DMS 273 treated with DMSO at 0.1 percent for 48 hours (cell line): ENCODE measurements at regions not wholly inside any gene's neighbourhood (a gene's known extent, or its start where the extent isn't known, plus 50 kb on each side); places are given as distances from the start of the nearest gene placed in this dataset.

Source experiments
- DNase-seq: peaks from one replicate; lab custom pipeline; 2025; lab: John Stamatoyannopoulos, UW

GRCh38 chrX:33465137-33465536, 253.8 kb upstream of the DMD start:
- no peak for DNase-seq

DNA sequence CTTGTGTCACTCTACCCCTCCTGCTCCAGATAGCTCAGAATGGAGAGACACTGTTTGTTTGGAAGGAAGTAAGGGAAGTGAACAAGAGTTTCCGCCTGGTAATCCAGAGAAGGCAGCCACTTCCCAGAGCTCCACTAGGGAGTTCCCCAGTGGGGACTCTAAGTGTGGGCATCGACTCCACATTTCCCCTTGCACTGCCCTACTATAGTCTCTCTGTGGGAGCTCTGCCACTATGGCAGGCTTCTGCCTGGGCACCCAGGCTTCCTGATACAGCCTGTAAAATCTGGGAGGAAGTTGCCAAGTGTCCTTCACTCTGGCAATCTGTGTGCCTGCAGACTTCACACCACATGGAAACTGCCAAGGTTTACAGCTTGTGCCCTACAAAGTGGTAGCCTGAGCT, 245.8 kb upstream of the DMD start:
- no peak for DNase-seq

GRCh38 chrX:33447285-33447684, 235.9 kb upstream of the DMD start:
- no peak for DNase-seq

GRCh38 chrX:33434256-33435092, 223.1 kb upstream of the DMD start:
- peak; percentile 8 for DNase-seq

GRCh38 chrX:33416273-33416805, 205.0 kb upstream of the DMD start:
- DNase-seq = no peak

DNA sequence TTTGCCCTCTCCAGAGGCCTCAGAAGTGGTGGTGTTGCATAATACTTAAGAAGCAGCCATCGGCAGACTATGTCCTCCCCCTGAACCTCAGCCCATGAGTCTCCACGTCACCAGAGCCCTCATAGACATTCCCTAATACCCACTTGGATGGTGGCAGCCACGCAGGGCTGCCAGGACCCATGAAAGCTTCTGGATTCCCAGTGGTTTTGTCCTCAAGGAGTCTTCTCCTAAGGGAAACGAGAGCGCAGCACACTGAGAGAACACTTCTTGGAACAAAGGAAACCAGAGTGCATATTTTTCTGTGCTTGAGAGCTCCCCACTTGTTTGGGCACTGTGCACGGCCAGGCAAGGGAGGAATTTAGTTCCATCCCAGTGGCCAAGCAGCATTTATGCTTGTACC, 204.1 kb upstream of the DMD start:
- DNase-seq = no peak

GRCh38 chrX:33385546-33385945, 174.2 kb upstream of the DMD start:
- DNase-seq = no peak

DNA sequence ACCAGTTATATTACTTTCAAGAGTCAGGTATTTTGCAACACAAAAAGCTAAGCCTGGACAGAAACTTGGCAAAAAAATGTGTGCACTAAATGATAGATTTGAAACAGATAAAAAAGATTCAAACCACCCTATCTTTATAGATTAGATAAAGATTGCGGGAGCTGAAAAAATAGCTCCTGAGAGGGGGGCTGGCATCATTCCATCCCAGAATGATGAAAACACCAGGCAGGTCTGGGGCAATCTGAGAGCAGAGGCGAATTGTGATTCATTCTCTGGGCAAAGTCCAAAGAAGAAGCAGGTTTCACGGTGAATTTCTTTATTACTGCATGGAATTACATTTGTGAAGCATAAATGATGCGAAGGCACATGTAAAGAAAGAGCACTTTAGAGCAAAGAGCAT, 168.5 kb upstream of the DMD start:
- DNase-seq = no peak

DNA sequence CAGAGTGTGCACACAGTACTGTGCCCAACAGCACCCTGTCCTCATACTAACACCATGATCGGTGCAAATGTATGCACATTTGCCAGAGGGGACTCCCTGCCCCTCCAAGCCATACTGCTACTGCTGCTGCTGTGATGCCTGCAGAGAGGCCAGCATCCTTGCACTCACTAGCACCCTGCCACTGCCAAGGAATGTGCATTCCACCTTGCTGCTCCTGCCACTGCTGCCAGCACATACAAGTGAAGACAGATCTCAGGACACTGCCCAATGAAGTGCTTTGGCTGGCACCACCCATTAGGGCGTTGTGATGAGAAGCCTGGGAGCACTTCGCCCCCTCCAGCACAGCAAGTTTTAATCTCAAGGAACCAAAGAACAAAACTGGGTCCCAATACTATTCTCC, 146.3 kb upstream of the DMD start:
- DNase-seq = no peak

GRCh38 chrX:33339219-33339618, 127.9 kb upstream of the DMD start:
- DNase-seq = no peak

DNA sequence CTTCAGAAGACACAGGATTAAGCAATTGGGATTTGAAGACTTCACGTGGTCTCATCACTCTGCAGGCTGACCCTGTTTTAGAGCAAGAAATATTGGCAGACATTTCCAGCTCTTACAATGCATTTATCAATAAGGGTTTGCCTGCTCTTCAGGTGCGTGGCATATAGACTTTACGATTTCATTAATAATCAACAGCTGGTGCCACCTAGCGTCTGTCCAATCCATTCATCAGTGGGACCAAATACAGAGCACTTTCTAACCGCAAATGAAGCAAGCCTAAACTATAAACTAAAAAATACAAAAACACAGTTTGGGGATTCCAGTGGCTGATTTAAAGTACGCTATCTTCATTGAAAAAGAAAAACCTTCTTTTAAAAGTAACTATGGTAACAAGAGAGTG, 125.4 kb upstream of the DMD start:
- no peak for DNase-seq

DNA sequence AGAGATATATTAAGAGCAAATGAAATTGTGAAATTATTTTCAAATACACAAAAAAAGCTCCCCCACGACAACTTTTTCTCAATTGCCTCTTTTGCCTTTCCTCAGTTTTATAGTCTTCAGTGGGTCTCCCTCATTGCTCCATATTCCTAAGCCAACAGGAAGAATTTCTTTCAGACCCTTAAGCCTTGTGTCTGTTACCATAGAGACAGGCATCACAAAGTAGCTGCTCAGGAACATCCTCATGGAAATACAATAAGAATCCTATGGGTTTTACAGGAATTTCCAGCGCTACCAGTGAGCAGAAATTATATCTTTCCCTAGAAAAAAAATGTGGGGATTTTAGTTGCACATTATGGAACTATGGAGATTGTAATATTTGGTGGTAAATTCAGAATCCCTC, 121.9 kb upstream of the DMD start:
- no peak for DNase-seq

- no peak for DNase-seq
These were observed 119.4 kb upstream of the DMD start for GRCh38 chrX:33330798-33331197.

DNA sequence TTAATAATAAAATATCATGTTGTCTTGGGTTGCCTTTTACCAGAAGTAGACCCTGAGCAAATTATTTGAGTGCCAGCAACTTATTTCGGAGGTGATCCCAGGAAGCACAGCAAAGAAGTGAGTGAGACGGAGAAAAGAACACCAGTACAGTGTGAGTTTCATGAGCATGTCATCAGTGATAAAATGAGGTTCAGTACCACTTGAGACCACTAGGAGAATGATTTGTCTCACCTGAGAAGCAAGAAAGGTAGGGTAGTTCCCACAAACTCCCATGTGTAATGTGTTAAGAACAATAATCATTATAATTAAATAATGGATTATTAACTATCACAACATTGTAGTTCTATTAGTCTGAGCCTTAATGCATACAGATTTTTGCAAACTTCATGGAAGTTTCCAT, 112.8 kb upstream of the DMD start:
- no peak for DNase-seq

GRCh38 chrX:33307911-33308354, 96.6 kb upstream of the DMD start:
- DNase-seq = no peak

- no peak for DNase-seq
These were observed 87.3 kb upstream of the DMD start for GRCh38 chrX:33298622-33299021.

GRCh38 chrX:33285550-33285949, 74.2 kb upstream of the DMD start:
- no peak for DNase-seq

GRCh38 chrX:33277046-33277445, 65.7 kb upstream of the DMD start:
- no peak for DNase-seq

- DNase-seq = no peak
These were observed 62.2 kb upstream of the DMD start for GRCh38 chrX:33273535-33273934.

GRCh38 chrX:33272986-33273385, 61.6 kb upstream of the DMD start:
- DNase-seq = no peak
